ENCODE measurements at regions not wholly inside any gene's neighbourhood (a gene's known extent, or its start where the extent isn't known, plus 50 kb on each side); places are given as distances from the start of the nearest gene placed in this dataset.

DNA sequence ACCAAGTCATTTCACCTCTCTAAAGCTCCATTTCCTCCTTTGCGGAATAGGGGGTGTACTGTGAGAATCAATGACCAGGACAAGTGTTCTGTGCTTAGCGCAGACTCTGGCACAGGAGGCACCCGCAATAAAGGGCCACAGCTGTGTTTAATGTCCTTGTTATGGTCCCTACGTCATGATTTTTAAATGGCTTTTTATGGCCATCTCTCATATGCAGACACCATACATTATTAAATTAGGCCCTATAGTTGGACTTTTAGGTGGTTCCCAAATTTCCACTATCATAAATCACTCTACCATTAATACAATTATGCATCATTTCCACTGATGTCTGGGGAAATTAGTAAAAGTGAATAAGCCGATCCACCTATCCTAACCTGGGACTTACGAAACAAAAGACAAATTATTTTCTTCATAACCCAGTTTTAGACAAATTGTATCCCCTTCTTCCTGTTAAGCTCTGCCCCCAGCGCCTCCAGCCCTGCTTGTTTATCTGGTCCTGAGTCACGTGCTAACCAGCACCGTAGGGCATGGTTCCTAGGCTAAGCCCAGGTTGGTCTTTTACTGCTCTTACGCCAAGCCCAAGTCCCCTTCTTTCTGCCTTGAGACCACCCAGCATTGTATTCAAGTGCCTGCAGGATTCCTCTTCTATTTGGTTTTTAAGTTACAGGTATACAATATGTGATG, 278.3 kb downstream of the SHQ1 start:
- intact Hi-C loops (cut with micrococcal nuclease): no loop called here
- no peak overlapping the region for H3K27ac ChIP-seq (ENCODE audit: insufficient read depth, low read depth, low read length)
- H3K9me3 ChIP-seq (replicated peaks; ENCODE audit: control insufficient read depth, insufficient read depth, low read length): no peaks in the 10 kb centered on the region
- H3K4me3 ChIP-seq (replicated peaks in 1 of 3; ENCODE audit: insufficient read depth in 1 of 3, low read depth in 1 of 3, low read length in 3 of 3): no peak overlapping the region
- no peaks in the 10 kb centered on the region for H3K36me3 ChIP-seq (ENCODE audit: control insufficient read depth in 2 of 2, extremely low read depth in 1 of 2, insufficient read depth in 2 of 2, low read length in 2 of 2)
- H3K9ac ChIP-seq (replicated peaks; ENCODE audit: extremely low read depth, insufficient read depth, low read length): no peak overlapping the region
- TF ChIP-seq POLR2AphosphoS5 (IDR thresholded peaks at IDR 0.05; ENCODE audit: insufficient read depth, low read depth, low read length) (no peak), MYC (IDR thresholded peaks at IDR 0.05; ENCODE audit: low read depth, low read length) (no peak), CTCF (IDR thresholded peaks at IDR 0.05; ENCODE audit: extremely low read depth in 1 of 2, insufficient read depth in 1 of 2, low read depth in 1 of 2, low read length in 2 of 2) (no peak), POLR2A (IDR thresholded peaks at IDR 0.05; ENCODE audit: low read depth, low read length) (no peak), FOS (IDR thresholded peaks at IDR 0.05; ENCODE audit: borderline replicate concordance, insufficient read depth, low read length) (no peak), EZH2 (IDR thresholded peaks at IDR 0.05; ENCODE audit: borderline replicate concordance, low read depth, low read length, severe bottlenecking) (no peak)
- DNase-seq (ENCODE audit: low read depth, low spot score) (no peak), FAIRE-seq (no peak)
- no peaks in the 10 kb centered on the region for H3K79me2 ChIP-seq (ENCODE audit: control insufficient read depth, insufficient read depth, low read length)
- no peaks in the 10 kb centered on the region for H3K4me1 ChIP-seq (ENCODE audit: control insufficient read depth, extremely low read depth, insufficient read depth, low read length)
- H3K4me2 ChIP-seq (ENCODE audit: insufficient read depth, low read length): no peak overlapping the region
- H4K20me1 ChIP-seq (replicated peaks; ENCODE audit: control insufficient read depth, extremely low read depth, insufficient read depth, low read length): no peaks in the 10 kb centered on the region
- dilution Hi-C loops (cut with MboI; ENCODE audit: extremely low pct_ligation_motif_present, low sequenced_read_pairs): no loop called here
- peaks cover 0 to 2% of the 10 kb centered on the region in 2 experiments for H3K27me3 ChIP-seq (ENCODE audit: control insufficient read depth in 2 of 2, insufficient read depth in 2 of 2, low read length in 2 of 2)
- H2AFZ ChIP-seq (ENCODE audit: low read depth, low read length): no peak overlapping the region
- CTCF ChIA-PET: interaction anchor here (0.7 to 1.7 kb wide), 2 partner anchors 9 to 253 kb away, joined by 4 to 6 read pairs; no protein-coding TSS in a partner anchor
- POLR2A ChIA-PET: no interaction called here
- no TSS peak for BruUV-seq (replicated peaks)
- H3K9me1 ChIP-seq (replicated peaks; ENCODE audit: control insufficient read depth, extremely low read depth, insufficient read depth, low read length): no peaks in the 10 kb centered on the region

All from endothelial cell of umbilical vein (primary cell).